SK-N-SH (cell line): ENCODE measurements at regions not wholly inside any gene's neighbourhood (a gene's known extent, or its start where the extent isn't known, plus 50 kb on each side); places are given as distances from the start of the nearest gene placed in this dataset.

Experiments
- CTCF ChIA-PET: fragments of 300-600, 350-600 bp; formaldehyde crosslinking; extraction: SDS; loops from one replicate; lab custom pipeline; 2021; lab: Yijun Ruan, JAX
- POLR2A ChIA-PET: fragments of 350-600 bp; sonication (Branson Sonifier 250); formaldehyde crosslinking; extraction: SDS; loops from one replicate; lab custom pipeline; 2020; ENCODE audit warnings: antibody characterized with exemption, inconsistent platforms; lab: Yijun Ruan, JAX
- DNase-seq: peaks from one replicate; pipeline ENCODE4 v3.0.0; 2012
- H2AFZ ChIP-seq: fragments of 200-600 bp; sonication (generic); 2 replicates; pipeline ENCODE4 v1.8.1; 2016; ENCODE audit warnings: antibody characterized with exemption, mild to moderate bottlenecking, low read depth
- H3F3A ChIP-seq: fragments of 200-600 bp; sonication (generic); replicated peaks from 2 replicates; pipeline ENCODE3; 2016; ENCODE audit warnings: antibody characterized with exemption, mild to moderate bottlenecking; ENCODE audit not compliant: insufficient read depth
- H3K27ac ChIP-seq, 2 experiments: fragments of 200-500 bp in 1 of 2; fragments of 200-600 bp in 1 of 2; sonication (Bioruptor generic) in 1 of 2; sonication (generic), shearing (Covaris generic) in 1 of 2; 2 replicates each; pipeline versions ENCODE4 v1.5.1 to v1.6.1; 2014 to 2016; ENCODE audit warnings: low read depth in 2 of 2, inconsistent platforms in 1 of 2, low read length in 1 of 2, mild to moderate bottlenecking in 1 of 2, mixed read lengths in 1 of 2
- H3K27me3 ChIP-seq: fragments of 200-600 bp; sonication (generic), shearing (Covaris generic); 2 replicates; pipeline ENCODE4 v1.6.1; 2016; ENCODE audit warnings: mixed run types; ENCODE audit not compliant: insufficient read depth
- H3K36me3 ChIP-seq, 2 experiments: fragments of 200-500 bp in 1 of 2; fragments of 200-600 bp in 1 of 2; sonication (Bioruptor generic) in 1 of 2; sonication (generic) in 1 of 2; replicated peaks in 1 of 2; 2 replicates each; pipeline versions ENCODE3 to v1.5.1; 2014 to 2016; ENCODE audit warnings: low read length in 1 of 2, mild to moderate bottlenecking in 1 of 2; ENCODE audit not compliant: insufficient read depth in 2 of 2, control insufficient read depth in 1 of 2
- H3K4me1 ChIP-seq, 2 experiments: fragments of 200-500 bp in 1 of 2; fragments of 200-600 bp in 1 of 2; sonication (Bioruptor generic) in 1 of 2; sonication (generic), shearing (Covaris generic) in 1 of 2; 2 replicates each; pipeline versions ENCODE4 v1.5.1 to v1.6.1; 2014 to 2016; ENCODE audit warnings: low read depth in 1 of 2, low read length in 1 of 2, mixed run types in 1 of 2; ENCODE audit not compliant: insufficient read depth in 2 of 2, control insufficient read depth in 1 of 2
- H3K4me2 ChIP-seq: fragments of 200-600 bp; sonication (generic), shearing (Covaris generic); 2 replicates; pipeline ENCODE4 v1.6.1; 2017; ENCODE audit warnings: mixed run types
- H3K4me3 ChIP-seq, 2 experiments: fragments of 200-500 bp in 1 of 2; fragments of 200-600 bp in 1 of 2; sonication (Bioruptor generic) in 1 of 2; sonication (generic), shearing (Covaris generic) in 1 of 2; 2 replicates each; pipeline versions ENCODE4 v1.5.1 to v1.8.1; 2014 to 2016; ENCODE audit warnings: low read depth in 2 of 2, inconsistent platforms in 1 of 2, low read length in 1 of 2, mild to moderate bottlenecking in 1 of 2, mixed read lengths in 1 of 2, moderate library complexity in 1 of 2
- H3K79me2 ChIP-seq: fragments of 200-600 bp; sonication (generic); 2 replicates; pipeline ENCODE4 v1.8.1; 2017; ENCODE audit warnings: mild to moderate bottlenecking; ENCODE audit not compliant: insufficient read depth
- H3K9ac ChIP-seq: fragments of 200-600 bp; sonication (generic); 2 replicates; pipeline ENCODE4 v1.6.1; 2017; ENCODE audit warnings: mixed run types
- H3K9me2 ChIP-seq: fragments of 200-600 bp; sonication (generic); 2 replicates; pipeline ENCODE4 v1.6.1; 2017; ENCODE audit warnings: mixed run types
- H3K9me3 ChIP-seq: fragments of 200-600 bp; sonication (generic); 2 replicates; pipeline ENCODE4 v1.6.1; 2017; ENCODE audit warnings: mixed run types, mild to moderate bottlenecking, moderate library complexity
- H4K20me1 ChIP-seq: fragments of 200-600 bp; sonication (generic); 2 replicates; pipeline ENCODE4 v1.6.1; 2017; ENCODE audit warnings: mild to moderate bottlenecking, mixed run types; ENCODE audit not compliant: insufficient read depth
- CTCF ChIP-seq: fragments of 200-600 bp; sonication (generic); IDR thresholded peaks from 2 replicates; pipeline ENCODE4 v1.6.1; 2017; ENCODE audit warnings: antibody characterized with exemption, mild to moderate bottlenecking, moderate library complexity
- ELF1 ChIP-seq: IDR thresholded peaks from 2 replicates; pipeline ENCODE4 v1.4.0; 2012
- EP300 ChIP-seq, 2 experiments: IDR thresholded peaks; 2 replicates each; pipeline versions ENCODE4 v1.4.0 to v1.6.1; 2012; ENCODE audit warnings: borderline replicate concordance in 1 of 2, low read depth in 1 of 2, low read length in 1 of 2
- EZH2phosphoT487 ChIP-seq: fragments of 200-600 bp; sonication (generic); IDR thresholded peaks from 2 replicates; pipeline ENCODE4 v1.6.1; 2017; ENCODE audit warnings: low read depth, mixed run types, mild to moderate bottlenecking, antibody characterized with exemption, moderate library complexity, borderline replicate concordance
- FOSL2 ChIP-seq: IDR thresholded peaks from 2 replicates; pipeline ENCODE4 v1.4.0; 2012; ENCODE audit warnings: low read depth, mild to moderate bottlenecking, moderate library complexity, borderline replicate concordance
- FOXJ3 ChIP-seq: sonication (generic); formaldehyde crosslinking; IDR thresholded peaks from 2 replicates; pipeline ENCODE4 v1.5.1; 2020; ENCODE audit warnings: mild to moderate bottlenecking, missing genetic modification reagents
- JUND ChIP-seq: IDR thresholded peaks from 2 replicates; pipeline ENCODE4 v1.4.0; 2012
- MXI1 ChIP-seq: IDR thresholded peaks from 2 replicates; pipeline ENCODE4 v1.6.1; 2012; ENCODE audit warnings: mild to moderate bottlenecking, low read depth, low read length, improper control_type of control experiment
- NRF1 ChIP-seq: IDR thresholded peaks from 2 replicates; pipeline ENCODE4 v1.6.1; 2012; ENCODE audit warnings: low read depth, mild to moderate bottlenecking, low read length
- PBX3 ChIP-seq: IDR thresholded peaks from 2 replicates; pipeline ENCODE4; 2012
- POLR2AphosphoS5 ChIP-seq: IDR thresholded peaks from 2 replicates; pipeline ENCODE4 v1.6.1; 2012; ENCODE audit warnings: low read depth, low read length
- RFX5 ChIP-seq: IDR thresholded peaks from 2 replicates; pipeline ENCODE4 v1.6.1; 2012; ENCODE audit warnings: mild to moderate bottlenecking, improper control_type of control experiment, low read length
- RXRA ChIP-seq: IDR thresholded peaks from 2 replicates; pipeline ENCODE4 v1.4.0; 2012; ENCODE audit warnings: low read depth, mild to moderate bottlenecking, borderline replicate concordance
- SMC3 ChIP-seq: IDR thresholded peaks from 2 replicates; pipeline ENCODE4 v1.6.1; 2012; ENCODE audit warnings: low read depth, low read length, improper control_type of control experiment
- YY1 ChIP-seq: IDR thresholded peaks from 2 replicates; pipeline ENCODE4 v1.4.0; 2012; ENCODE audit warnings: low read depth, mild to moderate bottlenecking
- TF ChIP-seq, protein P1 (sequence below): IDR thresholded peaks from 2 replicates; pipeline ENCODE4 v1.6.1; 2012; ENCODE audit warnings: mild to moderate bottlenecking, low read depth, low read length, moderate library complexity
- TF ChIP-seq, protein P2 (sequence below): fragments of 150-350 bp; IDR thresholded peaks from 2 replicates; pipeline ENCODE4 v1.6.1; 2016; ENCODE audit warnings: mild to moderate bottlenecking, low read depth, low read length

DNA sequence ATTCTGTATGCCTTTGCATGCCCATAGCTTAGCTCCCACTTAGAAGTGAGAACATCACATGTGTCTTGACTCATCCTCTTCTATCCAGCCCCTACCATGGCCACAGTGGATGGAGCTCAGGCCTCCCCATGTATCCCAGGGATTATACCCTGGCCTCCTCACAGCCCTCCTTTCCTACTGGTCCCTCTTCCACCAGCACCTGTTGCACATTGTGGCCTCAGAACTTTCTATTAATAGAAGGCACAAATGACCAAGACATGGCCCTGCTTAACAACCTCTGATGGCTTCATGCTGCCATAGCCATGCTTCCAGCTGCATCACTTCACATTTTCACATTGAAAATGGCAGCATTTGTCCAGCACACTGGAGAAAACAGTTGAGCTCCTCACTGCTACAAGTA, 315.4 kb downstream of the CDK5RAP2 start:
- Histone ChIP-seq H3K79me2 (no peaks in the 10 kb centered on the region), H3K27me3 (no peaks in the 10 kb centered on the region), H3K9me2 (no peaks in the 10 kb centered on the region), H2AFZ (no peak overlapping the region), H3F3A (no peaks in the 10 kb centered on the region), H3K36me3 (no peaks in the 10 kb centered on the region), H3K4me1 (no peaks in the 10 kb centered on the region), H3K9ac (no peak overlapping the region), H3K9me3 (no peaks in the 10 kb centered on the region), H3K4me2 (no peak overlapping the region), H3K4me3 (no peak overlapping the region), H4K20me1 (no peaks in the 10 kb centered on the region), H3K27ac (no peak overlapping the region)
- TF ChIP-seq RXRA = no peak
- TF ChIP-seq YY1 = no peak
- no peak for TF ChIP-seq ELF1
- TF ChIP-seq, protein P1, sequence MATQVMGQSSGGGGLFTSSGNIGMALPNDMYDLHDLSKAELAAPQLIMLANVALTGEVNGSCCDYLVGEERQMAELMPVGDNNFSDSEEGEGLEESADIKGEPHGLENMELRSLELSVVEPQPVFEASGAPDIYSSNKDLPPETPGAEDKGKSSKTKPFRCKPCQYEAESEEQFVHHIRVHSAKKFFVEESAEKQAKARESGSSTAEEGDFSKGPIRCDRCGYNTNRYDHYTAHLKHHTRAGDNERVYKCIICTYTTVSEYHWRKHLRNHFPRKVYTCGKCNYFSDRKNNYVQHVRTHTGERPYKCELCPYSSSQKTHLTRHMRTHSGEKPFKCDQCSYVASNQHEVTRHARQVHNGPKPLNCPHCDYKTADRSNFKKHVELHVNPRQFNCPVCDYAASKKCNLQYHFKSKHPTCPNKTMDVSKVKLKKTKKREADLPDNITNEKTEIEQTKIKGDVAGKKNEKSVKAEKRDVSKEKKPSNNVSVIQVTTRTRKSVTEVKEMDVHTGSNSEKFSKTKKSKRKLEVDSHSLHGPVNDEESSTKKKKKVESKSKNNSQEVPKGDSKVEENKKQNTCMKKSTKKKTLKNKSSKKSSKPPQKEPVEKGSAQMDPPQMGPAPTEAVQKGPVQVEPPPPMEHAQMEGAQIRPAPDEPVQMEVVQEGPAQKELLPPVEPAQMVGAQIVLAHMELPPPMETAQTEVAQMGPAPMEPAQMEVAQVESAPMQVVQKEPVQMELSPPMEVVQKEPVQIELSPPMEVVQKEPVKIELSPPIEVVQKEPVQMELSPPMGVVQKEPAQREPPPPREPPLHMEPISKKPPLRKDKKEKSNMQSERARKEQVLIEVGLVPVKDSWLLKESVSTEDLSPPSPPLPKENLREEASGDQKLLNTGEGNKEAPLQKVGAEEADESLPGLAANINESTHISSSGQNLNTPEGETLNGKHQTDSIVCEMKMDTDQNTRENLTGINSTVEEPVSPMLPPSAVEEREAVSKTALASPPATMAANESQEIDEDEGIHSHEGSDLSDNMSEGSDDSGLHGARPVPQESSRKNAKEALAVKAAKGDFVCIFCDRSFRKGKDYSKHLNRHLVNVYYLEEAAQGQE = no peak
- no peak for TF ChIP-seq RFX5
- no peak for TF ChIP-seq FOSL2
- no peak for TF ChIP-seq POLR2AphosphoS5
- TF ChIP-seq EZH2phosphoT487 = no peak
- no peak for TF ChIP-seq PBX3
- no peak for TF ChIP-seq NRF1
- no peak for TF ChIP-seq CTCF
- no peak for TF ChIP-seq MXI1
- TF ChIP-seq, protein P2, sequence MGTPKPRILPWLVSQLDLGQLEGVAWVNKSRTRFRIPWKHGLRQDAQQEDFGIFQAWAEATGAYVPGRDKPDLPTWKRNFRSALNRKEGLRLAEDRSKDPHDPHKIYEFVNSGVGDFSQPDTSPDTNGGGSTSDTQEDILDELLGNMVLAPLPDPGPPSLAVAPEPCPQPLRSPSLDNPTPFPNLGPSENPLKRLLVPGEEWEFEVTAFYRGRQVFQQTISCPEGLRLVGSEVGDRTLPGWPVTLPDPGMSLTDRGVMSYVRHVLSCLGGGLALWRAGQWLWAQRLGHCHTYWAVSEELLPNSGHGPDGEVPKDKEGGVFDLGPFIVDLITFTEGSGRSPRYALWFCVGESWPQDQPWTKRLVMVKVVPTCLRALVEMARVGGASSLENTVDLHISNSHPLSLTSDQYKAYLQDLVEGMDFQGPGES = no peak
- no peak for TF ChIP-seq SMC3
- no peak for TF ChIP-seq EP300 (IDR thresholded peaks at IDR 0.05; ENCODE audit: borderline replicate concordance in 1 of 2, low read depth in 1 of 2, low read length in 1 of 2)
- no peak for TF ChIP-seq FOXJ3
- no peak for TF ChIP-seq JUND
- ChIA-PET POLR2A (no interaction called here), CTCF (no interaction called here)
- DNase-seq = no peak
